Neural progenitor cell (in vitro differentiated cells): ENCODE measurements at regions not wholly inside any gene's neighbourhood (a gene's known extent, or its start where the extent isn't known, plus 50 kb on each side); places are given as distances from the start of the nearest gene placed in this dataset.

Experiments used
- DNase-seq: peaks from one replicate; pipeline ENCODE4 v3.0.0-alpha.2; 2016; ENCODE audit warnings: low spot score
- H2AFZ ChIP-seq: fragments of 200-600 bp; sonication (generic); replicated peaks from 2 replicates; pipeline ENCODE4 v1.6.1; 2016; ENCODE audit warnings: antibody characterized with exemption
- H3F3A ChIP-seq: fragments of 200-600 bp; sonication (generic); 2 replicates; pipeline ENCODE4 v1.6.1; 2016; ENCODE audit warnings: antibody characterized with exemption, low read depth
- H3K27ac ChIP-seq: fragments of 200-600 bp; sonication (generic); 2 replicates; pipeline ENCODE4 v1.5.1; 2016; ENCODE audit warnings: mild to moderate bottlenecking
- H3K27me3 ChIP-seq: fragments of 200-600 bp; sonication (generic); 2 replicates; pipeline ENCODE4 v1.6.1; 2016; ENCODE audit warnings: mild to moderate bottlenecking, moderate library complexity
- H3K36me3 ChIP-seq: fragments of 200-600 bp; sonication (generic); 2 replicates; pipeline ENCODE4 v1.5.1; 2016
- H3K4me1 ChIP-seq: fragments of 200-600 bp; sonication (generic); 2 replicates; pipeline ENCODE4 v1.6.1; 2016; ENCODE audit warnings: mixed run types
- H3K4me2 ChIP-seq: fragments of 200-600 bp; sonication (generic); 2 replicates; pipeline ENCODE4 v1.6.1; 2016
- H3K4me3 ChIP-seq: fragments of 200-600 bp; sonication (generic); 2 replicates; pipeline ENCODE4 v1.5.1; 2016
- H3K79me2 ChIP-seq: fragments of 200-600 bp; sonication (generic); 2 replicates; pipeline ENCODE4 v1.6.1; 2016; ENCODE audit warnings: low read depth
- H3K9ac ChIP-seq: fragments of 200-600 bp; sonication (generic); 2 replicates; pipeline ENCODE4 v1.6.1; 2016
- H3K9me3 ChIP-seq: fragments of 200-600 bp; sonication (generic); 2 replicates; pipeline ENCODE4 v1.5.1; 2016; ENCODE audit warnings: low read depth
- H4K20me1 ChIP-seq: fragments of 200-600 bp; sonication (generic); 2 replicates; pipeline ENCODE4 v1.6.1; 2016; ENCODE audit warnings: low read depth
- H3K27ac Mint-ChIP-seq: 3 replicates; pipeline ENCODE4 v1.8.0; 2021; ENCODE audit warnings: mixed read lengths
- H3K27me3 Mint-ChIP-seq: 2 replicates; pipeline ENCODE4 v1.8.0; 2022; ENCODE audit warnings: low read depth, mild to moderate bottlenecking, inconsistent platforms, moderate library complexity, mixed read lengths; ENCODE audit not compliant: insufficient read depth
- H3K36me3 Mint-ChIP-seq: 3 replicates; pipeline ENCODE4 v1.8.0; 2021; ENCODE audit warnings: mixed read lengths
- H3K4me1 Mint-ChIP-seq: 3 replicates; pipeline ENCODE4 v1.8.0; 2021; ENCODE audit warnings: mixed read lengths
- H3K4me3 Mint-ChIP-seq: 3 replicates; pipeline ENCODE4 v1.8.0; 2021; ENCODE audit warnings: mild to moderate bottlenecking, moderate library complexity, mixed read lengths
- H3K9me3 Mint-ChIP-seq: 3 replicates; pipeline ENCODE4 v1.8.0; 2020; ENCODE audit warnings: mixed read lengths
- CTCF ChIP-seq: fragments of 200-600 bp; sonication (generic); IDR thresholded peaks from 2 replicates; pipeline ENCODE4 v1.5.1; 2017; ENCODE audit warnings: antibody characterized with exemption, mild to moderate bottlenecking
- EZH2 ChIP-seq: fragments of 200-600 bp; sonication (generic); IDR thresholded peaks from 2 replicates; pipeline ENCODE4 v1.6.1; 2017; ENCODE audit warnings: antibody characterized with exemption, mild to moderate bottlenecking, moderate library complexity
- EZH2phosphoT487 ChIP-seq: fragments of 200-600 bp; sonication (generic); IDR thresholded peaks from 2 replicates; pipeline ENCODE4 v1.6.1; 2017; ENCODE audit warnings: antibody characterized with exemption

GRCh38 chr13:106879806-106880205, 311.9 kb upstream of the ARGLU1 start:
- no peaks in the 10 kb centered on the region for H3K27me3 ChIP-seq

GRCh38 chr13:106874323-106874722, 306.4 kb upstream of the ARGLU1 start:
- Histone ChIP-seq H2AFZ (peak overlapping the region; percentile 61), H3K4me2 (peak overlapping the region; percentile 32), H3K27me3 (no peaks in the 10 kb centered on the region), H3K9me3 (no peaks in the 10 kb centered on the region), H3K9ac (no peak overlapping the region), H3K4me3 (no peak overlapping the region), H3K4me1 (peaks cover 26% of the 10 kb centered on the region), H3F3A (peaks cover 26% of the 10 kb centered on the region), H3K27ac (peak overlapping the region; percentile 75), H3K79me2 (no peaks in the 10 kb centered on the region), H4K20me1 (no peaks in the 10 kb centered on the region), H3K36me3 (no peaks in the 10 kb centered on the region)
- no peak for DNase-seq
- peaks cover 14% of the 10 kb centered on the region for H3K9me3 Mint-ChIP-seq
- peaks cover 22% of the 10 kb centered on the region for H3K4me1 Mint-ChIP-seq
- no peak overlapping the region for H3K4me3 Mint-ChIP-seq
- H3K27me3 Mint-ChIP-seq = peaks cover 4% of the 10 kb centered on the region
- H3K36me3 Mint-ChIP-seq = peaks cover 3% of the 10 kb centered on the region
- H3K27ac Mint-ChIP-seq = no peak overlapping the region
- TF ChIP-seq EZH2phosphoT487 (no peak), CTCF (no peak), EZH2 (no peak)

More at GRCh38 chr13:106879806-106880205, 311.9 kb upstream of the ARGLU1 start:
- no peaks in the 10 kb centered on the region for H3K36me3 ChIP-seq
- H3F3A ChIP-seq = peaks cover 37% of the 10 kb centered on the region
- H3K27ac ChIP-seq = no peak overlapping the region
- no peak overlapping the region for H3K4me2 ChIP-seq
- Mint-ChIP-seq H3K27me3 (peaks cover 7% of the 10 kb centered on the region), H3K4me3 (no peak overlapping the region), H3K9me3 (peaks cover 14% of the 10 kb centered on the region), H3K36me3 (peaks cover 4% of the 10 kb centered on the region), H3K27ac (no peak overlapping the region), H3K4me1 (peaks cover 45% of the 10 kb centered on the region)
- H3K4me1 ChIP-seq = peaks cover 47% of the 10 kb centered on the region
- H3K79me2 ChIP-seq = no peaks in the 10 kb centered on the region
- DNase-seq = no peak
- H3K9me3 ChIP-seq = no peaks in the 10 kb centered on the region
- no peak overlapping the region for H3K4me3 ChIP-seq
- no peak overlapping the region for H2AFZ ChIP-seq
- H3K9ac ChIP-seq = no peak overlapping the region
- H4K20me1 ChIP-seq = no peaks in the 10 kb centered on the region
- TF ChIP-seq CTCF (no peak), EZH2phosphoT487 (no peak), EZH2 (no peak)

DNA sequence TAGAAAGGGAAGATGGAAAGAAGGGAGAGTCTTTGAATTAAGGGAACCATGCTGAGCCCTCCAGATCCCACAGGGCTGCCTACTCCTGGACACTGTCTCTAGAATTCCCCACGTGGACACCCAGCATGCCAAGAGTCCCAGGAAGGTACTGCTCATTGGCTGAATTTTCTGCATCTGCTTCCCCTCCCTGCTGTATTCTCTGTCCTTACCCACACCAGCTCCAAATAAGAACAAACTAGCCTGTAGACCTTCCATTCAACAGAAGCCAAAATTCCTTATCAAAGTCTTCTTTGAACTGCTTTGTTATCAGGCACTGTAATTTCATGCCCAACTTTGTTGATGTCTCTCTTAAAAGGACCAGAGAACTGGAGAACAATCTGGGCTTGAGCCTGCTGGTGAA, 305.9 kb upstream of the ARGLU1 start:
- H3K4me3 ChIP-seq = no peak overlapping the region
- H3K9ac ChIP-seq = no peak overlapping the region
- peak overlapping the region; percentile 32 for H3K4me2 ChIP-seq
- no peak for TF ChIP-seq EZH2
- TF ChIP-seq CTCF = no peak
- no peak for TF ChIP-seq EZH2phosphoT487
- H3K9me3 Mint-ChIP-seq = peaks cover 11% of the 10 kb centered on the region
- no peaks in the 10 kb centered on the region for H3K36me3 Mint-ChIP-seq
- H3K27me3 Mint-ChIP-seq = peaks cover 4% of the 10 kb centered on the region
- peaks cover 26% of the 10 kb centered on the region for H3F3A ChIP-seq
- H3K27me3 ChIP-seq = no peaks in the 10 kb centered on the region
- peaks cover 22% of the 10 kb centered on the region for H3K4me1 Mint-ChIP-seq
- no peaks in the 10 kb centered on the region for H3K36me3 ChIP-seq
- H3K4me3 Mint-ChIP-seq = no peak overlapping the region
- peaks cover 26% of the 10 kb centered on the region for H3K4me1 ChIP-seq
- DNase-seq = no peak
- H3K79me2 ChIP-seq = no peaks in the 10 kb centered on the region
- H2AFZ ChIP-seq = peak overlapping the region; percentile 61
- H3K9me3 ChIP-seq = no peaks in the 10 kb centered on the region
- H3K27ac ChIP-seq = peak overlapping the region; percentile 75
- no peak overlapping the region for H3K27ac Mint-ChIP-seq
- no peaks in the 10 kb centered on the region for H4K20me1 ChIP-seq
